Lung microvascular endothelial cell (primary cell): ENCODE measurements at regions not wholly inside any gene's neighbourhood (a gene's known extent, or its start where the extent isn't known, plus 50 kb on each side); places are given as distances from the start of the nearest gene placed in this dataset.
"Not testable (repeated sequence)": the region's sequence is repeated elsewhere in the genome, so short reads cannot be mapped to it uniquely, and the experiment has no call there.

Source experiments
- DNase-seq, 2 donors: peaks; one replicate each; pipeline versions ENCODE4 v3.0.0 to v3.0.0-alpha.2; 2010; ENCODE audit warnings: low read depth in 2 of 2

DNA sequence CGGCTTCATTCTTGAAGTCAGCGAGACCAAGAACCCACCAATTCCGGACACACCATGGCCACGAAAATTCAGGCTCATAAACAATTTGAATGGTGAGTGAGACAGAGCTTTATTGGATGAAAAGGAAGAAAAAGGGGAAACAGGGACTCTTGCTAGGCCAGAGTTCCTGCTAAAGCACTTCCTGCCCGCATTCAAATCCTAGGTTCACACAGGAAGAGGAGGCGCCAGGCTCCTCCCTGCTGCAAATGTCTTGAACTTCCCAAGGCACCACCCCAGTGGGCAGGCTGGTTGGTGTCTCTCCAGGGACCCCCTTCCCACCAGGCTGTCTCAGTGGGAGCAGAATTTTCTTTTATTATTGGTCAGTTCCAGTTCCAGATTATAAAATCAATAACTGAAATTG lies 121.2 kb downstream of the FSCB start:
- no peak for DNase-seq

GRCh38 chr14:44385296-44385695 lies 121.8 kb downstream of the FSCB start:
- not testable (repeated sequence) for DNase-seq

GRCh38 chr14:44384601-44385293 lies 122.3 kb downstream of the FSCB start:
- not testable (repeated sequence) for DNase-seq

- no peak for DNase-seq
Observed at GRCh38 chr14:44384093-44384492, 123.0 kb downstream of the FSCB start.

- DNase-seq = no peak
Observed at GRCh38 chr14:44383636-44384035, 123.4 kb downstream of the FSCB start.

DNA sequence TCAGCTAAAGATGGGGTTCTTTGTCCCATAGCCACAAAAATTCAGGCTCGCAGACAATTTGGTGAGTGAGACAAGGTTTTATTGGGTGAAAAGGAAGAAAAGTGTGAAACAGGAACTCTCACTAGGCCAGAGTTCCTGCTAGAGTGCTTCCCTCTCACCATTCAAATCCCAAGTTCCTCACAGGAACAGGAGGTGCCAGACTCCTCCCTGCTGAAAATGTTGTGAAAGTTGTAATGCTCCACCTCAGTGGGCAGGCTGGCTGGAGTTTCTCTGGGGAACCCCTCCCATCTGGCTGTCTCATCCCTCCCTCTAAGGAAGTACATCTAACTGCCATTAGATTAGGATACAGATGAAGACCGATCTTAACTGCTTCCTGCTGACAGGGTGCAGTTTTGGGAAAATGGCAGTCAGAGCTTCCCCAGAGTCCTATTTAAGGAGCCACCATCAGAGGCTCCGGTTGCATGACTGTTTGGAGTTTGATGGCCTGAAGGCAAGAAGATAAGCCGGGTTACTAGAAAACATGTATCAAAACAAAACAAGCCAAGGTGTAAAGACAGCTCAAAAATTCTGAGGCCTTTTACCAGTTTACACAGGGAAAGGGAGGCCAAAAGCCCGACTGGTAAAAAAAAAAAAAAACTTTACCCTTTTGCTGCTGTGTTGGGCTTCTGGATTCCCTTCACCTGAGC lies 127.6 kb downstream of the FSCB start:
- DNase-seq = no peak

DNA sequence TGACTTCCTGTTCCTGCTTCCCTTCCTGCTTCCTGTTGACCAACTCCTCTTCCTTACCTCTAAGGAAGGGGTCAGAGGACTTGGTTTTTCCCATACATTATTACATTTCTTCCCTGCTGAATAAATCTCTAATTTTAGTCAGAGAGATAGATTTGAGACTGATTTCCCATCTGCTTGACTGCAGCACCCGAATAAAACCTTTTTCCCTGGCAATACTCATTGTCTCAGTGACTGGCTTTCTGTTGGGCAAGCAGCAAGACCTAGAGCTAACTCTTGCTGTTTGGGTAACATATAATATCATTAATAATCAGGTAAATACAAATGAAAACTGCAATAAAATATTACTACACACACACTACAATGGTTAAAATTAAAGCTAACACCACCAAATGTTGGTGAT lies 132.2 kb downstream of the FSCB start:
- no peak for DNase-seq

GRCh38 chr14:44372807-44373489 lies 134.1 kb downstream of the FSCB start:
- no peak for DNase-seq

- DNase-seq = no peak
Observed at GRCh38 chr14:44372231-44372630, 134.9 kb downstream of the FSCB start.

- no peak for DNase-seq
Observed at GRCh38 chr14:44370727-44371126, 136.4 kb downstream of the FSCB start.

GRCh38 chr14:44369401-44370123 lies 137.5 kb downstream of the FSCB start:
- DNase-seq = no peak

GRCh38 chr14:44361083-44361482 lies 146.0 kb downstream of the FSCB start:
- DNase-seq = no peak

DNA sequence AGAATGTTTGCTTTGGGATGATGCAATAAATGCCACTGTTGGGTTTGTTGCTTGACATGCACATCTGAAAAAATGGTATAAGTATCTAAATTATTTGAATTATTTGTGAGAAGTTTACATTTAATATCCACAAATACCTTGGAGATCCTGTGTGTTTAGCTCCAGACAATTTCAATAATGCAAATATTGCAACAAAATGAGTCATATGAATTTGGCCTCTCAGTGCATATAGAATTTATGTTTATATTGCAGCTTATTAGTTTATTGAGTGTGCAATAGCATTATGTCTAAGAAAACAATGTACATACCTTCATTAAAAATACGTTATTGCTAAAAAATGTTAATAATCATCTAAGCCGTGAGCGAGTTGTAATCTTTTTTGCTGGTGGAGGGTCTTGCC lies 153.3 kb downstream of the FSCB start:
- no peak for DNase-seq

DNA sequence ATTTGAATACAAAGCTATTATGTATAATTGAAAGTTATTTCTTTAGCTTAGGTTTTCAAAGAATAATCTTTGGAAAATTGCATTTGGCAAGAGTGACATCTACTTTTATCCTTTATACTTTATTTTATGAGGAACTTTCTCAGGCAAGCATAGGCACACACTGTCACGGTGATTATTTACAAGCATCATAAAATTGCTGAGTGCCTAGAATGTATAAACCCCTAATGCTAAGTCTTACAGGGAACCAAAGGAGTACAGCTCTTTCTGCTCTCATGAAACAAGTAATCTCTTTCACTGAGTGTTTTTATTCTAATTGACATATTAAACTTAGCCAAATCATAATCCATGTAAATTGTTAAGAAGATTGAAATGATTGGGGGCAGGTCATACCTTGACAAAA lies 154.9 kb downstream of the FSCB start:
- no peak for DNase-seq

- no peak for DNase-seq
Observed at GRCh38 chr14:44347316-44347715, 159.8 kb downstream of the FSCB start.

DNA sequence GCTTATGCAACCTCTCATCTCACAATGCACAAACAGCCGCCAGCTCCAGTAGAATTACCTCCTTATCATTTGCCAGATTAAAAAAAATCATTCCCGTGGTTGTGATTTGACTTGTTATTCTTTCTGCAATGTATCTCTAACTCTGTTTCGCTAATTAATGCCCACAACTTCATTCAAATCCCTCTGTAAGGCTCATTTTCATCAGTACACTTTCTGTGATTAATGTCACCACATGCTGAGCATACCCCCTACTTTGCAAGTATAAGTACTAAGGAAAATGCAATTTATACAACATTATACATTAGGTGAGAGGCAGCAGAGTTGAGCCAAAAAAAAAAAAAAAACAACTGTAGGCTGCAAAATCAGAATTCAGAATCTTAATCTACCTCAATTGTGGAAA lies 166.0 kb downstream of the FSCB start:
- DNase-seq = no peak

DNA sequence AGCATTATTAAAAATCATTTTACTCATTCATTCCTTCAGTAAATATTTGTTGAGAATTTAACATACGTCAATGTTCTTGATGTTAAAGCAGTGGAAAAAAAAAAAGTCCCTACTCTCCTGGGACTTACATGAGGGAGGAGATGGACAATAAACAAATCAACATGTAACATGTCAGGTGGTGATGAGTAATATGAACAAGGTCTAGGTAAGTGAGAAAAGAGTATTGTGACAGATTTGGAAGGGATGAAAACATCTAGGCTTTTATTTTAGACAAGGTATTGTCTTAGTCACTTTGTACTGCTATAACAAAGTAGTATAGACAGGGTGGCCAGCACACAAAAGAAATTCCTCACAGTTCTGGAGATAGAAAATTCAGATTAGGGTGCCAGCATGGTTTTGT lies 167.2 kb downstream of the FSCB start:
- no peak for DNase-seq

DNA sequence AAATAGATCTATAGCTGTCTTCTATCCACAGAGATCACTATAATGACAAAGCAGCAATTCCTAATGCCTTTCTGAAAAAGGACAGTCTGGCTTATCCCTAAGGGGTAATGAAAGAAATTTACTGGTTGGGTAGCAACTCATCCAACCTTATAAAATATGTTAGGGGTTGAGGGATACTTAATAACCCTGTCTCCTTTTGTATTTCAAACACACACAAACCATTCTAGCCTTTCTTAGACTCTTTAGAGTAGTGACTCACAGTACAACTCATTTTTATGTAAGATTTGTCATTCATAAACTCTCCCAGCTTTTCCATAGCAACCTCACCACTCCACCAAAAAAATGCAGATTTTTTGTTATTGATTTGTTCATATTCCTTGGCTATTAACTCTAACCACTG lies 167.9 kb downstream of the FSCB start:
- DNase-seq = no peak

DNA sequence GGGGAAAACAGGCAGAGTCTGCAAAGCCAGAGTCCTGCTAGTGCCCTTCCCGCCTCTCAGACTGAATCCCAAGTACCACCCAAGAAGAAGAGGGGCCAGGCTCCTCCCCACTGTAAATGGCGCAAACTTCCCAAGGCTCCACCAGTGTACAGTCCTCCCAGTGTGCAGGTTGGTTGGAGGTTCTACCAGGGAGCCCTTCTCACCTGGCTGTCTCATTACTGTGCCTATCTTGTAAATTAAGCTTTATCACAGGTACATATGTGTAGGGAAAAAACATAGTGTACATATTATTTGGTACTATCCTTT lies 189.7 kb downstream of the FSCB start:
- DNase-seq = no peak

DNA sequence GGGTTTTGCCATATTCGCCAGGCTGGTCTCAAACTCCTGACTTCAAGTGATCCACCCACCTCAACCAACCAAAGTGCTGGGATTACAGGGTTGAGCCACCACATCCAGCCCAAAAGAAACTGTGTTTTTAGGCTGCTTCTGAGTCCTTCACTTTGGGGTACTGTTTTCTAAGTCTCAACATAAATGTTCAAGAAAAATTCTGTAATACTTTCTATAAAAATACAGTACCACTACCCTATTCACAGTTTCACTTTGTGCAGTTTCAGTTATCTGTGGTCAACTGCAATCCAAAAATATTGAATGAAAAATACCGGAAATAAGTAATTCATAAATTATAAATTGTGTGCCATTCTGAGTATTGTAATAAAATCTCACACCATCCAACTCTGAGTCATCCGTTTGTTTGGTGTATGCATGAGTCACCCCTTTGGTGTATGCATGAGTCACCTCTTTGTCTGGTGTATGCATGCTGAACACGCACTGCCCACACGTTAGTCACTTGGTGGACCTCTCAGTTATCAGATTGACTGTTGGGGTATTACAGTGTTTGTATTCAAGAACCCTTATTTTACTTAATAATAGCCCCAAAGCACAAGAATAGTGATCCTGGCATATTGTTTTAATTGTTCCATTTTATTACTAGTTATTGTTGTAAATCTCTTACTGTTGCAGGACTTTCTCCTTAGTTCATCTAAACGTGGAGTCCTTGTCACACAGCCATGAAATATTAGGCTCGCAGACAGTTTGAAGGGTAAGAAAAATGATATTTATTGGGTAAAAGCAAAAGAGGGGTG lies 190.2 kb downstream of the FSCB start:
- DNase-seq = peak; percentile 23 to 51

DNA sequence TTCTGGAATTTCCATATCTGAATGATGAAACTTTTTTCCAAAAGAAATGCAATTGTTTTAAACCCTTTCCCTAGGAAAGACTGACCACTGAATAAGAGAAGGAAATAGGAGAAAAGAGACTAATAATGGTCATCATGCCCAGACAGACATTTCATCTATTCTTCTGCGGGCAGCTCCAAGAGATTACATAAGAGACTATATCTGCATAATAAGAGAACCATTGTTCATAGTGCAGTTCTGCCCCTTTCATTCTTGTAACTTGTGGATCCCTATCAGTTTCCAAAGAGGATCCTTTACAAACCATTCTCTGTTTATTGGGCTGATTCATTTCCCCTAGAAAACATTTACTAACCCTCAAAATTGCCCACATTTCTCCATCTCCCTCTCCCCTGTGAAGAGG lies 197.8 kb downstream of the FSCB start:
- no peak for DNase-seq

- no peak for DNase-seq
Observed at GRCh38 chr14:44300916-44301315, 206.2 kb downstream of the FSCB start.
